GM18508 (cell line): ENCODE measurements at regions not wholly inside any gene's neighbourhood (a gene's known extent, or its start where the extent isn't known, plus 50 kb on each side); places are given as distances from the start of the nearest gene placed in this dataset.

Source experiments
- ATAC-seq: cut with Tn5 transposase; IDR thresholded peaks from one replicate; pipeline ENCODE4 v1.9.1; 2021; ENCODE audit warnings: moderate number of reproducible peaks; ENCODE audit not compliant: insufficient read depth, unreplicated experiment

DNA sequence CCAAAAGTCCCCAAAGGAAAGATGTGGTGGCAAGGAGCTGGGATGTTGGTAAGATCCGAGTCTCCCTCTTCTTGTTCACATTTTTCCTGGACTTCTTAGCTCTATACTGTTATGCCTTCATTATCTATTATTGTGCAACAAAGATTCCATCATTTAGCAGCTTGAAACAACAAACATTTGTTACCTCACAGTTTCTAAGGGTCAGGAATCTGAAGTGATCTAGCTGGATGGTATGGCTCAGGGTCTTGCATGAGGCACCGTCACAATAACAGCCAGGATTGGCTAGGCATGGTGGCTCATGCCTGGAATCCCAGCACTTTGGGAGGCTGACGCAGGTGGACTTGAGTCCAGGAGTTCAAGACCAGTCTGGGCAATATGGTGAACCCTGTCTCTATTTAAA lies 51.1 kb upstream of the KRAS start:
- no peak for ATAC-seq
